Prostate gland (tissue), 2 donors: ENCODE measurements at regions not wholly inside any gene's neighbourhood (a gene's known extent, or its start where the extent isn't known, plus 50 kb on each side); places are given as distances from the start of the nearest gene placed in this dataset.

Experiments used
- DNase-seq: peaks from one replicate; pipeline ENCODE4 v3.0.0-alpha.2; 2019; ENCODE audit warnings: low spot score
- H3K27ac ChIP-seq, 2 donors: fragments of 200-600 bp; sonication (generic); 2 replicates each; pipeline ENCODE4 v1.5.1; 2017 to 2019
- H3K27me3 ChIP-seq: fragments of 200-600 bp; sonication (generic); replicated peaks from 2 replicates; pipeline ENCODE4 v1.5.1; 2019; ENCODE audit not compliant: insufficient read depth
- H3K36me3 ChIP-seq, 2 donors: fragments of 200-600 bp; sonication (generic); 1 replicate in 1 of 2; 2 replicates in 1 of 2; pipeline versions ENCODE4 v1.5.1 to v1.8.1; 2017 to 2019
- H3K4me1 ChIP-seq: fragments of 200-600 bp; sonication (generic); replicated peaks from 2 replicates; pipeline ENCODE4 v1.5.1; 2019
- H3K4me3 ChIP-seq, 2 donors: fragments of 200-600 bp; sonication (generic); 2 replicates each; pipeline ENCODE4 v1.5.1; 2017 to 2019
- H3K9me3 ChIP-seq: fragments of 200-600 bp; sonication (generic); 2 replicates; pipeline ENCODE4 v1.5.1; 2017
- POLR2A ChIP-seq: fragments of 450-650 bp; IDR thresholded peaks from one replicate; pipeline ENCODE4 v1.6.1; 2016; ENCODE audit warnings: antibody characterized with exemption, mild to moderate bottlenecking
- POLR2AphosphoS5 ChIP-seq: sonication (generic); formaldehyde crosslinking; IDR thresholded peaks from one replicate; pipeline ENCODE4 v1.6.1; 2017; ENCODE audit warnings: antibody characterized with exemption
- WGBS: methylation state at CpG from one replicate; pipeline ENCODE4 v1.1.5; 2018; 5-methylcytosine and 5-hydroxymethylcytosine counted together
- intact Hi-C: fragments of 100-400 bp; cut with DNase I; formaldehyde crosslinking; loops from one replicate; pipeline ENCODE4 v1.14.2; 2022
- TF ChIP-seq, protein P1 (sequence below), 4 experiments: fragments of 200-600 bp in 2 of 4; fragments of 450-650 bp in 2 of 4; sonication (generic) in 2 of 4; IDR thresholded peaks; 1 replicate in 3 of 4; 2 replicates in 1 of 4; pipeline ENCODE4 v1.5.1; 2016 to 2019; ENCODE audit warnings: antibody characterized with exemption in 4 of 4, mild to moderate bottlenecking in 2 of 4, moderate library complexity in 2 of 4

DNA sequence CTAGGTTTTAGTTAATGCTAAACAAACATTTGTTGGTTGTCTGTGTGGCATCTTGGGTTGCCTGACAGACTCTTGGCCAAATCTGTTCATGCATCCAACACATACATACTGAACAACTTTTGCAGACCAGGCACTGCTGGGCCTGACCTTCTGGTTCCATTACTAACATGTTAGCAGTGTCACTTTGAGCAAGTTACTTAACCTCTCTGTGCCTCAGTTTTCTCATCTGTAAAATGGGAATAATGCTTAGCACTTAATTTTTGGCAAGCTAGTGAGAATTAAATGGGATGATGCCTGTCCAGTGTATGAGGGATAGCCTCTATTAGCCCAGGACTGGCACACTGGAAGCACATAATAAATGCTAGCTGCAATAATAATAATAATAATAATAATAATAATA, 169.9 kb downstream of the DHX35 start:
- no peaks in the 10 kb centered on the region for H3K9me3 ChIP-seq
- intact Hi-C loops, result no loop called here
- H3K27ac ChIP-seq, result no peak overlapping the region
- H3K27me3 ChIP-seq, result no peaks in the 10 kb centered on the region
- no peak for DNase-seq
- no peaks in the 10 kb centered on the region for H3K4me1 ChIP-seq
- TF ChIP-seq, protein P1, sequence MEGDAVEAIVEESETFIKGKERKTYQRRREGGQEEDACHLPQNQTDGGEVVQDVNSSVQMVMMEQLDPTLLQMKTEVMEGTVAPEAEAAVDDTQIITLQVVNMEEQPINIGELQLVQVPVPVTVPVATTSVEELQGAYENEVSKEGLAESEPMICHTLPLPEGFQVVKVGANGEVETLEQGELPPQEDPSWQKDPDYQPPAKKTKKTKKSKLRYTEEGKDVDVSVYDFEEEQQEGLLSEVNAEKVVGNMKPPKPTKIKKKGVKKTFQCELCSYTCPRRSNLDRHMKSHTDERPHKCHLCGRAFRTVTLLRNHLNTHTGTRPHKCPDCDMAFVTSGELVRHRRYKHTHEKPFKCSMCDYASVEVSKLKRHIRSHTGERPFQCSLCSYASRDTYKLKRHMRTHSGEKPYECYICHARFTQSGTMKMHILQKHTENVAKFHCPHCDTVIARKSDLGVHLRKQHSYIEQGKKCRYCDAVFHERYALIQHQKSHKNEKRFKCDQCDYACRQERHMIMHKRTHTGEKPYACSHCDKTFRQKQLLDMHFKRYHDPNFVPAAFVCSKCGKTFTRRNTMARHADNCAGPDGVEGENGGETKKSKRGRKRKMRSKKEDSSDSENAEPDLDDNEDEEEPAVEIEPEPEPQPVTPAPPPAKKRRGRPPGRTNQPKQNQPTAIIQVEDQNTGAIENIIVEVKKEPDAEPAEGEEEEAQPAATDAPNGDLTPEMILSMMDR (IDR thresholded peaks at IDR 0.05), result no peak
- TF ChIP-seq POLR2A (no peak), POLR2AphosphoS5 (no peak)
- no peak overlapping the region for H3K4me3 ChIP-seq
- no peaks in the 10 kb centered on the region for H3K36me3 ChIP-seq

DNA sequence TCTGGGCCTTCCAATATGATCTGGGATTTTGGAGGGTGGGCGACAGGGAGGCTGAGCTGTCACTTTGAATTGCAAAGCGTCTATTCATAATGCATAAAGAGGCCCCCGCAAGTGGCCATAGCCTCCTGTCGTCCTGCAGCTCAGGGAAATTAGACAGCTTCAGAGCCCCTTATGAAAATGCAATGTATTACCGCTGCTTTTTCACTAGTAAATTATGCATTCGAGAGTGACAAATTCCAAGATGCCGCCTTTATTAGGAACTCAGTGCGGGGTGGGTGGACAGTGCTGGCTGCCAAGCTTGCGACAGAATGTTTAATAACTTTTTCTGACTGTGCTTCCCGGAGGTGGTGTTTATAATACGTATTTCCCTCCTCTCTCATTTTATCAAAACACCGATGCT, 168.5 kb downstream of the DHX35 start:
- intact Hi-C loops, result no loop called here
- Histone ChIP-seq H3K9me3 (no peaks in the 10 kb centered on the region), H3K27ac (no peak overlapping the region), H3K4me3 (no peak overlapping the region), H3K36me3 (no peaks in the 10 kb centered on the region), H3K4me1 (no peaks in the 10 kb centered on the region), H3K27me3 (no peaks in the 10 kb centered on the region)
- no peak for DNase-seq
- TF ChIP-seq, protein P1 (IDR thresholded peaks at IDR 0.05), result no peak
- TF ChIP-seq POLR2AphosphoS5 (no peak), POLR2A (no peak)
- 69% methylated on average over 12 of the region's 12 CpGs for WGBS

DNA sequence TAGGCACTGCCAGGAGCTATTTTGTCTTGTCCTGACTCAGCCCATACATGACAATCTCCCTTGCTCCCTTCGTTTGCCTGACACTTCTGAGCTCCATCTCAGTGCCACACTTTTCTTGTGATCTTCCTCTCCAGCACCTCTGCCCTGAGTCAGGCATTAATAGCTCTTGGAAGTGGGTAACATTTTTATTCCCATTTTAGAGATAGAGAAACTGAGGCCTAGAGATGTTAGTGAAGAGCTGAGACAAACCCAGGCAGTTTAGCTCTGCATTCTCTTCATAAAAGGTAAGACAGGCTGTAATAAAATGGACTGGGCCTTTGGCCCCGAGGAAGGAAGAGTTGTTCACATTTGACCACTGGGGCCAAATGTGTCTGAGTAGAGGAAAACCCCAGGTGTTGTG, 167.4 kb downstream of the DHX35 start:
- intact Hi-C loops, result no loop called here
- TF ChIP-seq POLR2A, result no peak
- TF ChIP-seq, protein P1 (IDR thresholded peaks at IDR 0.05), result no peak
- TF ChIP-seq POLR2AphosphoS5, result no peak
- H3K27me3 ChIP-seq, result no peaks in the 10 kb centered on the region
- H3K4me3 ChIP-seq, result no peak overlapping the region
- H3K4me1 ChIP-seq, result no peaks in the 10 kb centered on the region
- no peaks in the 10 kb centered on the region for H3K36me3 ChIP-seq
- no peak for DNase-seq
- no peak overlapping the region for H3K27ac ChIP-seq
- H3K9me3 ChIP-seq, result no peaks in the 10 kb centered on the region
- 86% methylated on average over 2 of the region's 2 CpGs for WGBS

DNA sequence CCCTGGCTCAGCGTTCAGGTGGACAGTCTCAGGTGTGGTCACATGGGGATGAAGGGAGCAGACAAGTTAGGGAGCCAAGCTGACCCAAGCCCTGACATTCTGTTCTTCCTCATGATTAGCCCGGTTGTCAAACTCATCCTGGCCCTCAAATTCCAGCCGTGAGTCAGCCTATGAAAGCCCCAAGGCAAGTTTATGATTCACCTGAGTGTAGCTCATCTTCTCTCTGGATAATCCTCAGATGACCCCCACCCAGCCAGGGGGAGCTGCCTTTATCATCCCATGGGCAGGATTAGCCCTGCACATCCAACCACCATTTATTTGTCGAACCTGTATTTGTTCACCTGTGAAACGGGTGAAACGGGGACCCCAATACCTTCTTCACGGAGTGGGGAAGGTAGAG, 161.9 kb downstream of the DHX35 start:
- no peak overlapping the region for H3K4me3 ChIP-seq
- no peaks in the 10 kb centered on the region for H3K9me3 ChIP-seq
- 86% methylated on average over 7 of the region's 7 CpGs for WGBS
- no peaks in the 10 kb centered on the region for H3K27me3 ChIP-seq
- DNase-seq, result no peak
- intact Hi-C loops, result no loop called here
- H3K27ac ChIP-seq, result no peak overlapping the region
- no peak for TF ChIP-seq POLR2AphosphoS5
- TF ChIP-seq POLR2A, result no peak
- TF ChIP-seq, protein P1 (IDR thresholded peaks at IDR 0.05), result no peak
- no peaks in the 10 kb centered on the region for H3K36me3 ChIP-seq
- H3K4me1 ChIP-seq, result no peaks in the 10 kb centered on the region

DNA sequence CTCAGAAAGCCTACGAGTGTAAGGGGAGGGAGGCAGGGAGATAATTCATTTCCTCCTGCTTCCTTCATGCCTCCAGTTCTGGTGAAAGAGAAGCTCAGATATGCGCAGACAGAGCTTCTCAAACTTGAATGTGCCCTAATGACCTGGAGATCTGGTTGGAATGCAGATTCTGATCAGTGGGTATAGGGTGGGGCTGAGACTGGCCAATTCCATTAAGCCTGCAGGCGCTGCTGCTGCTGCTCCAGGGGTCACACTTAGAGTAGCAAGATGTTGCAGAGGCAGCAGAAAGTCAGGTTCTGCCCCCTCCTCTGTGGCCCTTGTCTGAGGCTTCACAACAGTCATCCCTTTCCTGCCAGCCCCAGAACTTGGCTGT, 161.0 kb downstream of the DHX35 start:
- Histone ChIP-seq H3K36me3 (no peaks in the 10 kb centered on the region), H3K27ac (no peak overlapping the region), H3K4me1 (no peaks in the 10 kb centered on the region), H3K9me3 (no peaks in the 10 kb centered on the region), H3K27me3 (no peaks in the 10 kb centered on the region), H3K4me3 (no peak overlapping the region)
- TF ChIP-seq, protein P1 (IDR thresholded peaks at IDR 0.05), result no peak
- TF ChIP-seq POLR2AphosphoS5 (no peak), POLR2A (no peak)
- intact Hi-C loops, result no loop called here
- no peak for DNase-seq
- 69% methylated on average over 3 of the region's 3 CpGs for WGBS
